ENCODE measurements at regions not wholly inside any gene's neighbourhood (a gene's known extent, or its start where the extent isn't known, plus 50 kb on each side); places are given as distances from the start of the nearest gene placed in this dataset.

- Histone ChIP-seq H3K9me3 (ENCODE audit: control insufficient read depth in 1 of 2, insufficient read depth in 1 of 2, low read depth in 1 of 2, low read length in 2 of 2) (no peaks in the 10 kb centered on the region), H3K27me3 (ENCODE audit: insufficient read depth, low read length) (no peaks in the 10 kb centered on the region), H3K36me3 (ENCODE audit: control insufficient read depth in 1 of 2, insufficient read depth in 2 of 2, low read length in 2 of 2) (no peaks in the 10 kb centered on the region), H3K4me1 (ENCODE audit: control insufficient read depth in 1 of 2, insufficient read depth in 2 of 2, low read length in 2 of 2) (peaks cover 2 to 12% of the 10 kb centered on the region in 2 experiments; a peak in 3 of 4 replicates), H3K4me2 (ENCODE audit: low read length) (no peak overlapping the region), H3K9me2 (ENCODE audit: insufficient read depth) (no peaks in the 10 kb centered on the region), H3K4me3 (replicated peaks in 1 of 2; ENCODE audit: low read depth in 1 of 2, low read length in 2 of 2) (no peak overlapping the region), H3K27ac (ENCODE audit: low read depth, low read length) (no peak overlapping the region), H3K79me2 (ENCODE audit: insufficient read depth, low read length) (no peaks in the 10 kb centered on the region), H3K9ac (ENCODE audit: low read length) (no peak overlapping the region), H4K20me1 (ENCODE audit: insufficient read depth) (no peaks in the 10 kb centered on the region), H2AFZ (ENCODE audit: low read depth, low read length, poor library complexity, severe bottlenecking) (no peak overlapping the region)
- no TSS peak for BruUV-seq (replicated peaks)
- ChIA-PET CTCF (interaction anchor here (0.7 to 1.7 kb wide), 6 partner anchors 13 to 420 kb away, joined by 3 to 9 read pairs (median 6); no protein-coding TSS in a partner anchor), POLR2A (no interaction called here), RAD21 (ENCODE audit: low non-redundant PET in 1 of 2, low total read pairs in 2 of 2, uncharacterized antibody in 2 of 2, unreplicated experiment in 2 of 2) (no interaction called here)
- ATAC-seq (no peak), DNase-seq (ENCODE audit: low read depth, low spot score) (no peak)
- intact Hi-C loops (cut with micrococcal nuclease), result loop anchor here (1.0 kb wide), 1 partner anchor 420 kb away; no protein-coding TSS in a partner anchor
- TF ChIP-seq SIN3A (IDR thresholded peaks at IDR 0.05; ENCODE audit: low read depth) (no peak), ZFX (IDR thresholded peaks at IDR 0.05) (no peak), RAD21 (IDR thresholded peaks at IDR 0.05; ENCODE audit: low read depth) (no peak), EZH2phosphoT487 (IDR thresholded peaks at IDR 0.05; ENCODE audit: borderline replicate concordance) (no peak), EGR1 (IDR thresholded peaks at IDR 0.05; ENCODE audit: low read depth) (no peak), FOSL1 (IDR thresholded peaks at IDR 0.05; ENCODE audit: low read depth) (no peak), SRF (IDR thresholded peaks at IDR 0.05; ENCODE audit: low read depth) (no peak), ZBTB33 (IDR thresholded peaks at IDR 0.05; ENCODE audit: extremely low read depth, insufficient replicate concordance, low read length) (no peak)
These were observed 93.7 kb upstream of the PDE1C start for GRCh38 chr7:32163896-32164295.

Measured in HCT116 (cell line).